GM18951 (cell line): ENCODE measurements at regions not wholly inside any gene's neighbourhood (a gene's known extent, or its start where the extent isn't known, plus 50 kb on each side); places are given as distances from the start of the nearest gene placed in this dataset.
"Not testable (repeated sequence)": the region's sequence is repeated elsewhere in the genome, so short reads cannot be mapped to it uniquely, and the experiment has no call there.

ENCODE experiments used
- POLR2A ChIP-seq: IDR thresholded peaks from 4 replicates; pipeline ENCODE4 v1.6.1; 2011; ENCODE audit warnings: mild to moderate bottlenecking; ENCODE audit not compliant: insufficient read length, insufficient read depth; ENCODE audit errors: extremely low read depth
- in situ Hi-C: fragments of 300-500 bp; cut with MboI; formaldehyde crosslinking; loops from one replicate; pipeline ENCODE4 v1.12.0; 2022; ENCODE audit warnings: low sequenced_read_pairs, mixed read lengths, inconsistent platforms; ENCODE audit not compliant: unreplicated experiment

GRCh38 chr13:78881751-78882150 lies 222.8 kb upstream of the OBI1 start:
- TF ChIP-seq POLR2A, result no peak
- in situ Hi-C loops, result no loop called here

GRCh38 chr13:78881054-78881453 lies 222.1 kb upstream of the OBI1 start:
- in situ Hi-C loops, result no loop called here
- TF ChIP-seq POLR2A, result no peak

GRCh38 chr13:78876915-78877549 lies 218.1 kb upstream of the OBI1 start:
- in situ Hi-C loops, result no loop called here
- no peak for TF ChIP-seq POLR2A

GRCh38 chr13:78875792-78876580 lies 217.0 kb upstream of the OBI1 start:
- in situ Hi-C loops, result no loop called here
- no peak for TF ChIP-seq POLR2A

- in situ Hi-C loops, result no loop called here
- TF ChIP-seq POLR2A, result no peak
Observed at GRCh38 chr13:78868991-78869390, 210.0 kb upstream of the OBI1 start.

GRCh38 chr13:78867655-78868054 lies 208.7 kb upstream of the OBI1 start:
- TF ChIP-seq POLR2A, result no peak
- in situ Hi-C loops, result no loop called here

GRCh38 chr13:78866076-78866475 lies 207.1 kb upstream of the OBI1 start:
- in situ Hi-C loops, result not testable (repeated sequence)

- in situ Hi-C loops, result no loop called here
- TF ChIP-seq POLR2A, result no peak
Observed at GRCh38 chr13:78862446-78862845, 203.5 kb upstream of the OBI1 start.

GRCh38 chr13:78852709-78853108 lies 193.8 kb upstream of the OBI1 start:
- in situ Hi-C loops, result no loop called here
- TF ChIP-seq POLR2A, result no peak

GRCh38 chr13:78845656-78846365 lies 186.9 kb upstream of the OBI1 start:
- TF ChIP-seq POLR2A, result no peak
- in situ Hi-C loops, result no loop called here

GRCh38 chr13:78844106-78844505 lies 185.2 kb upstream of the OBI1 start:
- no peak for TF ChIP-seq POLR2A
- in situ Hi-C loops, result no loop called here

- in situ Hi-C loops, result no loop called here
- no peak for TF ChIP-seq POLR2A
Observed at GRCh38 chr13:78841358-78841963, 182.5 kb upstream of the OBI1 start.

- no peak for TF ChIP-seq POLR2A
- in situ Hi-C loops, result no loop called here
Observed at GRCh38 chr13:78836238-78836784, 177.4 kb upstream of the OBI1 start.

GRCh38 chr13:78832461-78832860 lies 173.5 kb upstream of the OBI1 start:
- no peak for TF ChIP-seq POLR2A
- in situ Hi-C loops, result no loop called here

GRCh38 chr13:78830508-78830907 lies 171.6 kb upstream of the OBI1 start:
- in situ Hi-C loops, result no loop called here

More at GRCh38 chr13:78830508-78830907, 171.6 kb upstream of the OBI1 start:
- TF ChIP-seq POLR2A, result no peak
